Liver (tissue), 8 donors: ENCODE measurements at regions not wholly inside any gene's neighbourhood (a gene's known extent, or its start where the extent isn't known, plus 50 kb on each side); places are given as distances from the start of the nearest gene placed in this dataset.

ENCODE experiments used
- DNase-seq: peaks from one replicate; pipeline ENCODE4 v3.0.0-alpha.2; 2017; ENCODE audit warnings: low spot score
- H3K27ac ChIP-seq, 2 donors: one replicate each; pipeline ENCODE4 v1.7.0; 2013; ENCODE audit warnings: inconsistent platforms in 2 of 2, low read length in 2 of 2, control low read depth in 1 of 2, low read depth in 1 of 2, mild to moderate bottlenecking in 1 of 2
- H3K27me3 ChIP-seq, 4 donors: one replicate each; pipeline versions ENCODE4 v1.6.1 to v1.7.0; 2013; ENCODE audit warnings: low read length in 3 of 4, inconsistent platforms in 1 of 4, mild to moderate bottlenecking in 1 of 4, moderate library complexity in 1 of 4; ENCODE audit not compliant: control insufficient read depth in 4 of 4, insufficient read depth in 4 of 4
- H3K36me3 ChIP-seq, 4 donors: one replicate each; pipeline versions ENCODE4 v1.6.1 to v1.7.0; 2013; ENCODE audit warnings: low read length in 3 of 4, mild to moderate bottlenecking in 3 of 4, low read depth in 1 of 4, moderate library complexity in 1 of 4; ENCODE audit not compliant: control insufficient read depth in 4 of 4, insufficient read depth in 3 of 4
- H3K4me1 ChIP-seq, 4 donors: one replicate each; pipeline versions ENCODE4 v1.6.1 to v1.7.0; 2013; ENCODE audit warnings: low read length in 3 of 4, mild to moderate bottlenecking in 3 of 4, moderate library complexity in 1 of 4; ENCODE audit not compliant: control insufficient read depth in 4 of 4, insufficient read depth in 4 of 4
- H3K4me3 ChIP-seq, 3 donors: one replicate each; pipeline versions ENCODE4 v1.6.1 to v1.7.0; 2013; ENCODE audit warnings: low read length in 3 of 3, control low read depth in 1 of 3, low read depth in 1 of 3, mild to moderate bottlenecking in 1 of 3
- H3K9ac ChIP-seq, 2 donors: one replicate each; pipeline ENCODE4 v1.7.0; 2013; ENCODE audit warnings: low read length in 2 of 2, mild to moderate bottlenecking in 2 of 2, moderate library complexity in 2 of 2, control low read depth in 1 of 2, low read depth in 1 of 2
- H3K9me3 ChIP-seq, 4 donors: one replicate each; pipeline versions ENCODE4 v1.6.1 to v1.7.0; 2013; ENCODE audit warnings: low read length in 3 of 4; ENCODE audit not compliant: control insufficient read depth in 4 of 4
- ATF3 ChIP-seq: IDR thresholded peaks from 2 replicates; pipeline ENCODE4 v1.6.1; 2016; ENCODE audit warnings: antibody characterized with exemption
- EGR1 ChIP-seq, 2 donors: IDR thresholded peaks; 2 replicates each; pipeline ENCODE4 v1.6.1; 2016 to 2018; ENCODE audit warnings: antibody characterized with exemption in 2 of 2, low read depth in 2 of 2
- FOXA1 ChIP-seq: IDR thresholded peaks from 2 replicates; pipeline ENCODE4 v1.6.1; 2016; ENCODE audit warnings: antibody characterized with exemption
- FOXA2 ChIP-seq: IDR thresholded peaks from 2 replicates; pipeline ENCODE4 v1.6.1; 2016; ENCODE audit warnings: antibody characterized with exemption
- GABPA ChIP-seq, 2 donors: IDR thresholded peaks in 1 of 2; conservative IDR thresholded peaks in 1 of 2; 2 replicates each; pipeline ENCODE4 v1.6.1; 2016; ENCODE audit warnings: antibody characterized with exemption in 2 of 2, mild to moderate bottlenecking in 1 of 2, moderate library complexity in 1 of 2
- HNF4A ChIP-seq, 2 donors: conservative IDR thresholded peaks; 2 replicates each; pipeline ENCODE4 v1.6.1; 2016; ENCODE audit warnings: antibody characterized with exemption in 2 of 2, mild to moderate bottlenecking in 2 of 2
- HNF4G ChIP-seq: IDR thresholded peaks from 2 replicates; pipeline ENCODE4 v1.6.1; 2016; ENCODE audit warnings: antibody characterized with exemption
- JUND ChIP-seq, 2 donors: IDR thresholded peaks; 2 replicates each; pipeline ENCODE4 v1.6.1; 2016; ENCODE audit warnings: antibody characterized with exemption in 2 of 2
- NR2F2 ChIP-seq: IDR thresholded peaks from 2 replicates; pipeline ENCODE4 v1.6.1; 2016; ENCODE audit warnings: antibody characterized with exemption
- RAD21 ChIP-seq, 2 donors: IDR thresholded peaks; 2 replicates each; pipeline ENCODE4 v1.6.1; 2016; ENCODE audit warnings: antibody characterized with exemption in 2 of 2, mild to moderate bottlenecking in 2 of 2
- SP1 ChIP-seq: IDR thresholded peaks from 2 replicates; pipeline ENCODE4 v1.6.1; 2018; ENCODE audit warnings: antibody characterized with exemption, mild to moderate bottlenecking
- TAF1 ChIP-seq: conservative IDR thresholded peaks from 2 replicates; pipeline ENCODE4 v1.6.1; 2016; ENCODE audit warnings: antibody characterized with exemption, mild to moderate bottlenecking
- YY1 ChIP-seq: IDR thresholded peaks from 2 replicates; pipeline ENCODE4 v1.6.1; 2016; ENCODE audit warnings: antibody characterized with exemption, mild to moderate bottlenecking
- WGBS: extraction: QIAGEN DNeasy Blood & Tissue Kit; methylation state at CpG from one replicate; pipeline ENCODE4 v1.1.7; 2013; 5-methylcytosine and 5-hydroxymethylcytosine counted together
- TF ChIP-seq, protein P1 (sequence below): IDR thresholded peaks from 2 replicates; pipeline ENCODE4 v1.6.1; 2016; ENCODE audit warnings: antibody characterized with exemption, mild to moderate bottlenecking
- TF ChIP-seq, protein P2 (sequence below): IDR thresholded peaks from 2 replicates; pipeline ENCODE4 v1.6.1; 2016; ENCODE audit warnings: antibody characterized with exemption
- TF ChIP-seq, protein P3 (sequence below): IDR thresholded peaks from 2 replicates; pipeline ENCODE4 v1.6.1; 2016; ENCODE audit warnings: antibody characterized with exemption
- TF ChIP-seq, protein P4 (sequence below): fragments of 150-350 bp; IDR thresholded peaks from 2 replicates; pipeline ENCODE4 v1.5.1; 2017; ENCODE audit warnings: improper control_type of control experiment, low read depth, low read length; ENCODE audit not compliant: missing input control
- donor health status: healthy.
- donor health status: healthy.
- donor health status: healthy.
- donor health status: healthy.
- donor health status: healthy.

GRCh38 chr5:4876804-4877203 lies 263.3 kb upstream of the ADAMTS16 start:
- H3K4me1 ChIP-seq: no peaks in the 10 kb centered on the region
- H3K4me3 ChIP-seq: no peak overlapping the region
- no peak for DNase-seq
- H3K9ac ChIP-seq: no peak overlapping the region
- WGBS: 87% methylated on average over 9 of the region's 9 CpGs
- H3K27me3 ChIP-seq: no peaks in the 10 kb centered on the region
- H3K9me3 ChIP-seq: no peaks in the 10 kb centered on the region
- no peak overlapping the region for H3K27ac ChIP-seq
- H3K36me3 ChIP-seq: no peaks in the 10 kb centered on the region
- no peak for TF ChIP-seq HNF4G
- no peak for TF ChIP-seq YY1
- TF ChIP-seq, protein P1, sequence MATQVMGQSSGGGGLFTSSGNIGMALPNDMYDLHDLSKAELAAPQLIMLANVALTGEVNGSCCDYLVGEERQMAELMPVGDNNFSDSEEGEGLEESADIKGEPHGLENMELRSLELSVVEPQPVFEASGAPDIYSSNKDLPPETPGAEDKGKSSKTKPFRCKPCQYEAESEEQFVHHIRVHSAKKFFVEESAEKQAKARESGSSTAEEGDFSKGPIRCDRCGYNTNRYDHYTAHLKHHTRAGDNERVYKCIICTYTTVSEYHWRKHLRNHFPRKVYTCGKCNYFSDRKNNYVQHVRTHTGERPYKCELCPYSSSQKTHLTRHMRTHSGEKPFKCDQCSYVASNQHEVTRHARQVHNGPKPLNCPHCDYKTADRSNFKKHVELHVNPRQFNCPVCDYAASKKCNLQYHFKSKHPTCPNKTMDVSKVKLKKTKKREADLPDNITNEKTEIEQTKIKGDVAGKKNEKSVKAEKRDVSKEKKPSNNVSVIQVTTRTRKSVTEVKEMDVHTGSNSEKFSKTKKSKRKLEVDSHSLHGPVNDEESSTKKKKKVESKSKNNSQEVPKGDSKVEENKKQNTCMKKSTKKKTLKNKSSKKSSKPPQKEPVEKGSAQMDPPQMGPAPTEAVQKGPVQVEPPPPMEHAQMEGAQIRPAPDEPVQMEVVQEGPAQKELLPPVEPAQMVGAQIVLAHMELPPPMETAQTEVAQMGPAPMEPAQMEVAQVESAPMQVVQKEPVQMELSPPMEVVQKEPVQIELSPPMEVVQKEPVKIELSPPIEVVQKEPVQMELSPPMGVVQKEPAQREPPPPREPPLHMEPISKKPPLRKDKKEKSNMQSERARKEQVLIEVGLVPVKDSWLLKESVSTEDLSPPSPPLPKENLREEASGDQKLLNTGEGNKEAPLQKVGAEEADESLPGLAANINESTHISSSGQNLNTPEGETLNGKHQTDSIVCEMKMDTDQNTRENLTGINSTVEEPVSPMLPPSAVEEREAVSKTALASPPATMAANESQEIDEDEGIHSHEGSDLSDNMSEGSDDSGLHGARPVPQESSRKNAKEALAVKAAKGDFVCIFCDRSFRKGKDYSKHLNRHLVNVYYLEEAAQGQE: no peak
- no peak for TF ChIP-seq NR2F2
- TF ChIP-seq, protein P2, sequence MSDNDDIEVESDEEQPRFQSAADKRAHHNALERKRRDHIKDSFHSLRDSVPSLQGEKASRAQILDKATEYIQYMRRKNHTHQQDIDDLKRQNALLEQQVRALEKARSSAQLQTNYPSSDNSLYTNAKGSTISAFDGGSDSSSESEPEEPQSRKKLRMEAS: no peak
- TF ChIP-seq, protein P3, sequence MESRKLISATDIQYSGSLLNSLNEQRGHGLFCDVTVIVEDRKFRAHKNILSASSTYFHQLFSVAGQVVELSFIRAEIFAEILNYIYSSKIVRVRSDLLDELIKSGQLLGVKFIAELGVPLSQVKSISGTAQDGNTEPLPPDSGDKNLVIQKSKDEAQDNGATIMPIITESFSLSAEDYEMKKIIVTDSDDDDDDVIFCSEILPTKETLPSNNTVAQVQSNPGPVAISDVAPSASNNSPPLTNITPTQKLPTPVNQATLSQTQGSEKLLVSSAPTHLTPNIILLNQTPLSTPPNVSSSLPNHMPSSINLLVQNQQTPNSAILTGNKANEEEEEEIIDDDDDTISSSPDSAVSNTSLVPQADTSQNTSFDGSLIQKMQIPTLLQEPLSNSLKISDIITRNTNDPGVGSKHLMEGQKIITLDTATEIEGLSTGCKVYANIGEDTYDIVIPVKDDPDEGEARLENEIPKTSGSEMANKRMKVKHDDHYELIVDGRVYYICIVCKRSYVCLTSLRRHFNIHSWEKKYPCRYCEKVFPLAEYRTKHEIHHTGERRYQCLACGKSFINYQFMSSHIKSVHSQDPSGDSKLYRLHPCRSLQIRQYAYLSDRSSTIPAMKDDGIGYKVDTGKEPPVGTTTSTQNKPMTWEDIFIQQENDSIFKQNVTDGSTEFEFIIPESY: no peak
- no peak for TF ChIP-seq FOXA2
- TF ChIP-seq ATF3: no peak
- TF ChIP-seq GABPA (IDR thresholded peaks at IDR 0.05 in 1 of 2, conservative IDR thresholded peaks at IDR 0.05 in 1 of 2): no peak
- no peak for TF ChIP-seq JUND (IDR thresholded peaks at IDR 0.05)
- no peak for TF ChIP-seq RAD21 (IDR thresholded peaks at IDR 0.05)
- no peak for TF ChIP-seq FOXA1
- no peak for TF ChIP-seq EGR1 (IDR thresholded peaks at IDR 0.05; ENCODE audit: low read depth in 2 of 2)
- TF ChIP-seq, protein P4, sequence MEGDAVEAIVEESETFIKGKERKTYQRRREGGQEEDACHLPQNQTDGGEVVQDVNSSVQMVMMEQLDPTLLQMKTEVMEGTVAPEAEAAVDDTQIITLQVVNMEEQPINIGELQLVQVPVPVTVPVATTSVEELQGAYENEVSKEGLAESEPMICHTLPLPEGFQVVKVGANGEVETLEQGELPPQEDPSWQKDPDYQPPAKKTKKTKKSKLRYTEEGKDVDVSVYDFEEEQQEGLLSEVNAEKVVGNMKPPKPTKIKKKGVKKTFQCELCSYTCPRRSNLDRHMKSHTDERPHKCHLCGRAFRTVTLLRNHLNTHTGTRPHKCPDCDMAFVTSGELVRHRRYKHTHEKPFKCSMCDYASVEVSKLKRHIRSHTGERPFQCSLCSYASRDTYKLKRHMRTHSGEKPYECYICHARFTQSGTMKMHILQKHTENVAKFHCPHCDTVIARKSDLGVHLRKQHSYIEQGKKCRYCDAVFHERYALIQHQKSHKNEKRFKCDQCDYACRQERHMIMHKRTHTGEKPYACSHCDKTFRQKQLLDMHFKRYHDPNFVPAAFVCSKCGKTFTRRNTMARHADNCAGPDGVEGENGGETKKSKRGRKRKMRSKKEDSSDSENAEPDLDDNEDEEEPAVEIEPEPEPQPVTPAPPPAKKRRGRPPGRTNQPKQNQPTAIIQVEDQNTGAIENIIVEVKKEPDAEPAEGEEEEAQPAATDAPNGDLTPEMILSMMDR: no peak
- TF ChIP-seq TAF1: no peak

DNA sequence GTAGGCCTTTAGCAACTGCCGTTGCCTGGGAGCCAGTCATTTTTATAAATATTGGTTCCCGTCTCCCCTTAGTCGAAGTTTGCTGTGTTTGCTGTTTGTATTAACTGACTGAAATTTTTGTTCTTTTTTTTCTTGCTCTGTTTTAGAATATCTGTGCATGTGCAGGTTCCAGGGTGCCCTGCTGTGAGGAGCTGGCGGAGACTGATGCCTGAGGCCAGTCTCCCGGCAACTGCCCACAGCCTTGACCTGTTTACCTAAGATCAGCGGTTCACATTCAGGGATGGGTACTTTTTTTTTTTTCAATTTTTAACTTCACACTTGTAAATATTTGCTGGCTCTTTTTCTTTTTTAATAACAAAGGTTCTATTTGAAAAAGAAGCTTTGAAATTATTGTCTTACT lies 262.6 kb upstream of the ADAMTS16 start:
- Histone ChIP-seq H3K4me3 (no peak overlapping the region), H3K27me3 (no peaks in the 10 kb centered on the region), H3K27ac (no peak overlapping the region), H3K9me3 (no peaks in the 10 kb centered on the region), H3K36me3 (no peaks in the 10 kb centered on the region), H3K4me1 (no peaks in the 10 kb centered on the region), H3K9ac (no peak overlapping the region)
- no peak for DNase-seq
- TF ChIP-seq FOXA1: no peak
- TF ChIP-seq, protein P1: no peak
- no peak for TF ChIP-seq YY1
- TF ChIP-seq HNF4A (conservative IDR thresholded peaks at IDR 0.05): no peak
- no peak for TF ChIP-seq SP1
- 70% methylated on average over 6 of the region's 6 CpGs for WGBS
